GM21526 (cell line): ENCODE measurements at regions not wholly inside any gene's neighbourhood (a gene's known extent, or its start where the extent isn't known, plus 50 kb on each side); places are given as distances from the start of the nearest gene placed in this dataset.

ENCODE experiments used
- ATAC-seq: cut with Tn5 transposase; IDR thresholded peaks from one replicate; pipeline ENCODE4 v1.9.1; 2021; ENCODE audit warnings: moderate library complexity; ENCODE audit not compliant: unreplicated experiment, low FRiP score

DNA sequence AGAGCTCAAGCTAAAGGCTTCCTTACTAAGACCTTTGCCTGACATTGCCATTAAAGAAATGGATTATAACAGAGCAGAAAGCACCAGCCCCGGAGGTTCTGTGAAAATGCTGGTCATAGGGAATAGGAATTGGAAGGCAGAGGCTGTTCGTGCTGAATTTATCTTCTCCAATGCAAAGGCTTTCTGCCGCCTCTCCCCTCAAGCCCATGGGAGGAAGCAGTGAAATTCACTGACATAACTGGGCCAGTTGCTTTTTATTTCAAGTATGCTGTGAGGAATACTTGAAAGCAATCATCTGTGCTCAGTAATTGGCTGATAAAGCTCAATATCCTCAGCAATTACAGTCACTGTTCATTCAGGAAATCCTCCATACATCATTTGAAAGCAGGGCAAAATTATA, 85.4 kb upstream of the LINC00305 start:
- no peak for ATAC-seq

GRCh38 chr18:64233851-64234250, 85.0 kb upstream of the LINC00305 start:
- no peak for ATAC-seq

DNA sequence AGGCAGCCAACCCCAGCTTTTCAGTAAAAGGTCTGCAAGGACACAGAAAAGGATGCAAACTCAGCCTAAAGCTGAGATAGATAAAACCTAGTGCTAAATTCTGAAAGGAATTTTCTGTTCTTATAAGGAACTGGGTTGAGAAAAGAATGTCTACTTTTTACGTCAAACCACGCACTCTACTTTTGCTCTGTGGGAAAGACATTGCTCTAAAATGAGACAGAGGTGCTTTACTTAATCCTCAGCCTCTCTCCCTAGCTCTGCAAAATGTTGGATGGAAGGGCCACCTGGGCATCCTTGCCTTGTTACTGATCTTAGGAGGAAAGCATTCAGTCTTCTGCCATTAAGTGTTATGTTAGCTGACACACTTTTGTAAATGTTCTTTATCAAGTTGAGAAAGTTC, 72.1 kb upstream of the LINC00305 start:
- no peak for ATAC-seq

- ATAC-seq, result no peak
These were observed 70.6 kb upstream of the LINC00305 start for GRCh38 chr18:64219517-64219916.

DNA sequence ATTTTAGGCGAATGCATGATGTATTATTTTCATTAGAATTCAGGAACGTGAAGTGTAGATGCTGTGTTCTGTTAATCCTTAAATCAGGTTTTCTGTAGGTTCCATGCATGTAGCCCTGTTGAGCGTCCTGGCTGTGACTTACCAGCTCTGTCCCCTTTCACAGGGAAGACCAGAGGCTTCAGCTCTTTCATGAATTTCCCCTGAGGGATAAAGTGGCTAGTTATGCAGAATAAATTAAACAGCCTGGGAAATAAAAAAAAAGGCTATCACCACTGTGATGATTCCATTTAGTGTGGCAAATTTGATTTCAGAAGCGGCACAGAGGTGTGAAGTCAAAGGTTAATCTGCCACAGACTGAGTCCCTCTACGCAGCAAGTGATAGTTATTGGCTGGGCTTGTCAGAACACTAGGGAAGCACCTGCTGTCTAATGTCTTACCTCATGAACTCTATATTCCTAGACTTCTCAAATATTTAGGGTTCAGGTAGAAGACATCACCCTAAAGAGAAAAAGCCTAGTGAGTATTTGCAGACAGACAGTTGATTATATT, 61.6 kb upstream of the LINC00305 start:
- no peak for ATAC-seq

GRCh38 chr18:64208516-64208915, 59.6 kb upstream of the LINC00305 start:
- no peak for ATAC-seq

DNA sequence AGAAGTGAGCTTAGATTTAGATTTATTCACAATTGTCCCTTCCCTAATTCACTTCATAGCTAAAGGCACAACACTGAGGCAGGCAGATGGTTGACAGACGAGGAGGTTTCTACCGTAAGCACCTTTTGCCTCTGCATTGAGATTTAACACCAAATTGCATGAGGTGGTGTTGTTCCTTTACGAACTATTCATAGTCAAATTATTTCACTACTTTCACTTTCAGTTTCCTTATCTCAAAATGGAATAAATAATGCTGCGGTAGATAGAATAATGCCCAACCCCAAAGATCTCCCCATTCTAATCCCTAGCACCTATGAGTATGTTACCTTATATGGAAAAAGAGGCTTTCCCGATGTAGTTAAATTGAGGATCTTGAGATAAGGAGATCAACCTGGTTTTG, 58.9 kb upstream of the LINC00305 start:
- ATAC-seq, result no peak

- ATAC-seq, result peak; percentile 52
These were observed 54.4 kb upstream of the LINC00305 start for GRCh38 chr18:64203295-64203694.

DNA sequence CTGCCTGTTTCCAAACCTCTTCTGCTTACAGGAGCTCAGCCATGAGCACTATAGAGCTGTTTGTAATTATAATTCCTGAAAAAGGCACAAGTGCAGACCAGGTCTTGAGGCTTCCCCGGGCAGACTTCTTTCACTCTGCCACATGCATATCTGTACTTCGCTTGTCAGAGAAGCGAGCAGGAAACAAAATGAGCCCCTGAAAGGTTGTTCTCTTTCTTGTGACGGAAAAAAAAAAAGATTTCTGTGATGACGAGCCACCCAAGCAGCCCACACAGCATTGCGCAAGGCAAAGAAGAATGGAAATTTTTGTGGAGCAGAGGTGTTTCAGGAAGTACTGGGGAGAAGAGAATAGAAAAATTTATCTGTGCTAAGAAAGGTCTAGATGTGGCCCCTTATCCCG, 54.0 kb upstream of the LINC00305 start:
- peak; percentile 14 for ATAC-seq

GRCh38 chr18:64202210-64202836, 53.4 kb upstream of the LINC00305 start:
- ATAC-seq, result peak; percentile 58

- no peak for ATAC-seq
These were observed 52.9 kb upstream of the LINC00305 start for GRCh38 chr18:64201781-64202180.

GRCh38 chr18:64199581-64199980, 50.7 kb upstream of the LINC00305 start:
- ATAC-seq, result no peak
